ENCODE measurements at regions not wholly inside any gene's neighbourhood (a gene's known extent, or its start where the extent isn't known, plus 50 kb on each side); places are given as distances from the start of the nearest gene placed in this dataset.

GRCh38 chr11:56916162-56916561, 72.6 kb upstream of the OR5AK2 start:
- TF ChIP-seq CTCF (IDR thresholded peaks at IDR 0.05; ENCODE audit: low read depth, low read length): no peak
- Histone ChIP-seq H3K4me3 (ENCODE audit: low read depth, low read length) (no peak overlapping the region), H3K27me3 (ENCODE audit: insufficient read depth, low read depth, severe bottlenecking) (peaks cover 33% of the 10 kb centered on the region), H3K9me3 (ENCODE audit: severe bottlenecking) (no peaks in the 10 kb centered on the region), H3K27ac (no peak overlapping the region), H3K36me3 (no peaks in the 10 kb centered on the region)
- no peak for DNase-seq

- Histone ChIP-seq H3K9me3 (ENCODE audit: severe bottlenecking) (no peaks in the 10 kb centered on the region), H3K4me3 (ENCODE audit: low read depth, low read length) (no peak overlapping the region), H3K27ac (no peak overlapping the region), H3K36me3 (no peaks in the 10 kb centered on the region), H3K27me3 (ENCODE audit: insufficient read depth, low read depth, severe bottlenecking) (peaks cover 43% of the 10 kb centered on the region)
- TF ChIP-seq CTCF (IDR thresholded peaks at IDR 0.05; ENCODE audit: low read depth, low read length): no peak
- no peak for DNase-seq
Measured at GRCh38 chr11:56911312-56911711, 77.4 kb upstream of the OR5AK2 start.

GRCh38 chr11:56910785-56911184, 77.9 kb upstream of the OR5AK2 start:
- Histone ChIP-seq H3K27ac (no peak overlapping the region), H3K4me3 (ENCODE audit: low read depth, low read length) (no peak overlapping the region), H3K36me3 (no peaks in the 10 kb centered on the region), H3K27me3 (ENCODE audit: insufficient read depth, low read depth, severe bottlenecking) (peaks cover 42% of the 10 kb centered on the region), H3K9me3 (ENCODE audit: severe bottlenecking) (no peaks in the 10 kb centered on the region)
- no peak for TF ChIP-seq CTCF (IDR thresholded peaks at IDR 0.05; ENCODE audit: low read depth, low read length)
- DNase-seq: no peak

- Histone ChIP-seq H3K9me3 (ENCODE audit: severe bottlenecking) (no peaks in the 10 kb centered on the region), H3K4me3 (ENCODE audit: low read depth, low read length) (no peak overlapping the region), H3K36me3 (no peaks in the 10 kb centered on the region), H3K27me3 (ENCODE audit: insufficient read depth, low read depth, severe bottlenecking) (peaks cover 43% of the 10 kb centered on the region), H3K27ac (no peak overlapping the region)
- DNase-seq: no peak
- TF ChIP-seq CTCF (IDR thresholded peaks at IDR 0.05; ENCODE audit: low read depth, low read length): no peak
Measured at GRCh38 chr11:56910046-56910773, 78.5 kb upstream of the OR5AK2 start.

GRCh38 chr11:56909563-56909962, 79.2 kb upstream of the OR5AK2 start:
- no peak for TF ChIP-seq CTCF (IDR thresholded peaks at IDR 0.05; ENCODE audit: low read depth, low read length)
- H3K27ac ChIP-seq: no peak overlapping the region
- no peak for DNase-seq

GRCh38 chr11:56909080-56909479, 79.6 kb upstream of the OR5AK2 start:
- no peak for TF ChIP-seq CTCF (IDR thresholded peaks at IDR 0.05; ENCODE audit: low read depth, low read length)
- H3K9me3 ChIP-seq (ENCODE audit: severe bottlenecking): no peaks in the 10 kb centered on the region
- no peak overlapping the region for H3K4me3 ChIP-seq (ENCODE audit: low read depth, low read length)
- DNase-seq: no peak
- H3K36me3 ChIP-seq: no peaks in the 10 kb centered on the region
- peaks cover 44% of the 10 kb centered on the region for H3K27me3 ChIP-seq (ENCODE audit: insufficient read depth, low read depth, severe bottlenecking)
- H3K27ac ChIP-seq: no peak overlapping the region

More at GRCh38 chr11:56909563-56909962, 79.2 kb upstream of the OR5AK2 start:
- Histone ChIP-seq H3K36me3 (no peaks in the 10 kb centered on the region), H3K27me3 (ENCODE audit: insufficient read depth, low read depth, severe bottlenecking) (peaks cover 44% of the 10 kb centered on the region), H3K9me3 (ENCODE audit: severe bottlenecking) (no peaks in the 10 kb centered on the region), H3K4me3 (ENCODE audit: low read depth, low read length) (no peak overlapping the region)

All from WERI-Rb-1 (cell line).